Suprapubic skin (tissue), 4 donors: ENCODE measurements at regions not wholly inside any gene's neighbourhood (a gene's known extent, or its start where the extent isn't known, plus 50 kb on each side); places are given as distances from the start of the nearest gene placed in this dataset.
"Not testable (repeated sequence)": the region's sequence is repeated elsewhere in the genome, so short reads cannot be mapped to it uniquely, and the experiment has no call there.

Experiments
- DNase-seq, 2 donors: peaks; one replicate each; pipeline ENCODE4 v3.0.0-alpha.2; 2019; ENCODE audit warnings: low spot score in 2 of 2
- H3K27ac ChIP-seq: fragments of 200-600 bp; sonication (generic); one replicate; pipeline ENCODE4 v1.5.1; 2019
- H3K27me3 ChIP-seq: fragments of 200-600 bp; sonication (generic); one replicate; pipeline ENCODE4 v1.5.1; 2019
- H3K36me3 ChIP-seq: fragments of 200-600 bp; sonication (generic); one replicate; pipeline ENCODE4 v1.5.1; 2019
- H3K4me1 ChIP-seq: fragments of 200-600 bp; sonication (generic); one replicate; pipeline ENCODE4 v1.5.1; 2019
- H3K4me3 ChIP-seq: fragments of 200-600 bp; sonication (generic); one replicate; pipeline ENCODE4 v1.5.1; 2019; ENCODE audit warnings: mild to moderate bottlenecking
- H3K9me3 ChIP-seq: fragments of 200-600 bp; sonication (generic); one replicate; pipeline ENCODE4 v1.5.1; 2019
- EP300 ChIP-seq: sonication (generic); formaldehyde crosslinking; IDR thresholded peaks from one replicate; pipeline ENCODE4 v1.6.1; 2017; ENCODE audit warnings: antibody characterized with exemption
- POLR2A ChIP-seq, 2 donors: fragments of 450-650 bp; IDR thresholded peaks; one replicate each; pipeline ENCODE4 v1.6.1; 2017; ENCODE audit warnings: antibody characterized with exemption in 2 of 2, mild to moderate bottlenecking in 2 of 2, moderate library complexity in 2 of 2
- POLR2AphosphoS5 ChIP-seq, 3 donors: sonication (generic); formaldehyde crosslinking; IDR thresholded peaks; one replicate each; pipeline ENCODE4 v1.6.1; 2017; ENCODE audit warnings: antibody characterized with exemption in 3 of 3
- WGBS: methylation state at CpG from one replicate; pipeline ENCODE4 v1.1.5; 2018; 5-methylcytosine and 5-hydroxymethylcytosine counted together
- TF ChIP-seq, protein P1 (sequence below), 2 donors: fragments of 200-600 bp in 1 of 2; fragments of 450-650 bp in 1 of 2; sonication (generic) in 1 of 2; IDR thresholded peaks; one replicate each; pipeline ENCODE4 v1.5.1; 2016 to 2019; ENCODE audit warnings: antibody characterized with exemption in 2 of 2, mild to moderate bottlenecking in 1 of 2, moderate library complexity in 1 of 2

DNA sequence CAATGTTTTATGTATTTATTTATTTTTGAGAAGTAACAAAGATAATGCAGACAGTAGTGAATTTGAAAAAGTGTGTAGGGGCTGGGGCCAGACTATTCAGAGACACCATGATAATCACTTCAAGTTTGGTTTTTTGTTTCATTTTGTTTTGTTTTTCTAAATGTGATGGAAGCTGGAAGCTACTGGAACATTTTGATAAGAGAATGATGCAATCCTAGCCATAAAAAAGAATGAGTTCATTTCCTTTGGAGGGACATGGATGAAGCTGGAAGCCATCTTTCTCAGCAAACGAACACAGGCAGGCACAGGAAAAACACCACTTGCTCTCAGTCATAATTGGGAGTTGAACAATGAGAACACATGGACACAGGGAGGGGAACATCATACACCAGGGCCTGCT lies 706.6 kb upstream of the EPHA5 start:
- Histone ChIP-seq H3K9me3 (no peaks in the 10 kb centered on the region), H3K27ac (no peak overlapping the region), H3K36me3 (no peaks in the 10 kb centered on the region), H3K27me3 (no peaks in the 10 kb centered on the region), H3K4me3 (no peak overlapping the region), H3K4me1 (no peaks in the 10 kb centered on the region)
- DNase-seq = no peak
- WGBS = 26% methylated on average over 1 of the region's 1 CpG
- no peak for TF ChIP-seq POLR2AphosphoS5 (IDR thresholded peaks at IDR 0.05)
- no peak for TF ChIP-seq POLR2A (IDR thresholded peaks at IDR 0.05)
- TF ChIP-seq, protein P1, sequence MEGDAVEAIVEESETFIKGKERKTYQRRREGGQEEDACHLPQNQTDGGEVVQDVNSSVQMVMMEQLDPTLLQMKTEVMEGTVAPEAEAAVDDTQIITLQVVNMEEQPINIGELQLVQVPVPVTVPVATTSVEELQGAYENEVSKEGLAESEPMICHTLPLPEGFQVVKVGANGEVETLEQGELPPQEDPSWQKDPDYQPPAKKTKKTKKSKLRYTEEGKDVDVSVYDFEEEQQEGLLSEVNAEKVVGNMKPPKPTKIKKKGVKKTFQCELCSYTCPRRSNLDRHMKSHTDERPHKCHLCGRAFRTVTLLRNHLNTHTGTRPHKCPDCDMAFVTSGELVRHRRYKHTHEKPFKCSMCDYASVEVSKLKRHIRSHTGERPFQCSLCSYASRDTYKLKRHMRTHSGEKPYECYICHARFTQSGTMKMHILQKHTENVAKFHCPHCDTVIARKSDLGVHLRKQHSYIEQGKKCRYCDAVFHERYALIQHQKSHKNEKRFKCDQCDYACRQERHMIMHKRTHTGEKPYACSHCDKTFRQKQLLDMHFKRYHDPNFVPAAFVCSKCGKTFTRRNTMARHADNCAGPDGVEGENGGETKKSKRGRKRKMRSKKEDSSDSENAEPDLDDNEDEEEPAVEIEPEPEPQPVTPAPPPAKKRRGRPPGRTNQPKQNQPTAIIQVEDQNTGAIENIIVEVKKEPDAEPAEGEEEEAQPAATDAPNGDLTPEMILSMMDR (IDR thresholded peaks at IDR 0.05) = no peak
- no peak for TF ChIP-seq EP300

- H3K27me3 ChIP-seq = no peaks in the 10 kb centered on the region
- H3K4me3 ChIP-seq = no peak overlapping the region
- H3K9me3 ChIP-seq = no peaks in the 10 kb centered on the region
- no peaks in the 10 kb centered on the region for H3K36me3 ChIP-seq
- DNase-seq = no peak
- TF ChIP-seq EP300 = no peak
- TF ChIP-seq, protein P1 (IDR thresholded peaks at IDR 0.05) = no peak
- no peak for TF ChIP-seq POLR2A (IDR thresholded peaks at IDR 0.05)
- no peak for TF ChIP-seq POLR2AphosphoS5 (IDR thresholded peaks at IDR 0.05)
- H3K27ac ChIP-seq = no peak overlapping the region
- no peaks in the 10 kb centered on the region for H3K4me1 ChIP-seq
These were observed 706.1 kb upstream of the EPHA5 start for GRCh38 chr4:66376396-66376795.

- Histone ChIP-seq H3K9me3 (no peaks in the 10 kb centered on the region), H3K4me3 (no peak overlapping the region), H3K36me3 (no peaks in the 10 kb centered on the region), H3K4me1 (no peaks in the 10 kb centered on the region), H3K27me3 (no peaks in the 10 kb centered on the region), H3K27ac (no peak overlapping the region)
- TF ChIP-seq, protein P1 (IDR thresholded peaks at IDR 0.05) = no peak
- no peak for TF ChIP-seq EP300
- no peak for TF ChIP-seq POLR2A (IDR thresholded peaks at IDR 0.05)
- no peak for TF ChIP-seq POLR2AphosphoS5 (IDR thresholded peaks at IDR 0.05)
- no peak for DNase-seq
These were observed 703.0 kb upstream of the EPHA5 start for GRCh38 chr4:66373268-66373667.

DNA sequence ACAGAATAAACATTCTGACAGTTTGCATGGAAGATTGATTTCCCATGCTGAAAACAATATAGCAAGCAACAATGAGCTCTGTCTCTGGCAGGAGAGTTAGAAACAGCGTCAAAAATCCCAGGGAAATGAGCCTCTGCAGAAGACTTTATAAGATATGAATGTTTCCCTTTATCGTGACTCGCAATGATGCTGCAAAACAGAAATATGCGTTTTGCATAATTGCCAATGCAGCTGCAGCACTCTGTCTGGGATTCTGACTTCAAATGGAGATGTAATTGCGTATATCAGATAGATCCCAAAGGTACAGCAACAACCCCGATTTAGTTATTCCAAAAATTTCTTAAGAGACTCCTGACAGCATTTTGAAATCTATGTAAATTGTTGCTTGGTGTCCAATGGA lies 702.4 kb upstream of the EPHA5 start:
- Histone ChIP-seq H3K27me3 (no peaks in the 10 kb centered on the region), H3K36me3 (no peaks in the 10 kb centered on the region), H3K4me3 (no peak overlapping the region), H3K27ac (no peak overlapping the region), H3K9me3 (no peaks in the 10 kb centered on the region), H3K4me1 (no peaks in the 10 kb centered on the region)
- DNase-seq = no peak
- TF ChIP-seq POLR2AphosphoS5 (IDR thresholded peaks at IDR 0.05) = no peak
- TF ChIP-seq, protein P1 (IDR thresholded peaks at IDR 0.05) = no peak
- no peak for TF ChIP-seq EP300
- no peak for TF ChIP-seq POLR2A (IDR thresholded peaks at IDR 0.05)
- WGBS = 83% methylated on average over 6 of the region's 6 CpGs

DNA sequence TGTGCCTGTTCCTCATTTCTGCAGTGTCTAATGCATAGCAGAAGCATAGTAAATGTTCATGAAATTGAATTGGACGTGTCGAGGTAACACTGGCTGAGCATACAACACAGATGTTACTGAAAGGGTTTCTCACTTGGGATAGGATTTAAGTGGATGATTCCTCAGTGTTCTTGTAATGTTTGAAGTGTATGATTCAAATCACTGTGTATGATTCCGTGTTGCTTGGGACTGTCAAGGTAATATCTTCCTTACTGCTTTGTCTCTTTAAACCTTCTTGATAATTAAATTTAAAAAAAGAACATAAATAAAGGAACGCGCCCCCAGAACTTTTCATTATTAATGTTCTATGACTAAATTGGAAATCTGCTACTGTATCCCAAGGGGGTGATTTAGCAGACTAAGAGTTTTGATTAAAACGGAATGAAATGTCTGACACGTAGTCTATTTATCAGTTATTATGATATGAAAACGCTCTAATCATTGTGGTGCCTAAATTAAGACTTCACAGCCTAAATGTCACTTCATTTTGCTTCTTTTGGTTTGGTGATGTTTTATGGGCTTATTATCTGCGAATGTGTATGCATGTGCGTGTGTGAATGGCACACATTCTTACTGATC lies 696.9 kb upstream of the EPHA5 start:
- 80% methylated on average over 10 of the region's 10 CpGs for WGBS
- H3K36me3 ChIP-seq = no peaks in the 10 kb centered on the region
- H3K4me3 ChIP-seq = no peak overlapping the region
- no peaks in the 10 kb centered on the region for H3K4me1 ChIP-seq
- no peaks in the 10 kb centered on the region for H3K9me3 ChIP-seq
- no peaks in the 10 kb centered on the region for H3K27me3 ChIP-seq
- no peak for DNase-seq
- no peak overlapping the region for H3K27ac ChIP-seq
- no peak for TF ChIP-seq POLR2AphosphoS5 (IDR thresholded peaks at IDR 0.05)
- no peak for TF ChIP-seq POLR2A (IDR thresholded peaks at IDR 0.05)
- TF ChIP-seq EP300 = no peak
- TF ChIP-seq, protein P1 (IDR thresholded peaks at IDR 0.05) = no peak

DNA sequence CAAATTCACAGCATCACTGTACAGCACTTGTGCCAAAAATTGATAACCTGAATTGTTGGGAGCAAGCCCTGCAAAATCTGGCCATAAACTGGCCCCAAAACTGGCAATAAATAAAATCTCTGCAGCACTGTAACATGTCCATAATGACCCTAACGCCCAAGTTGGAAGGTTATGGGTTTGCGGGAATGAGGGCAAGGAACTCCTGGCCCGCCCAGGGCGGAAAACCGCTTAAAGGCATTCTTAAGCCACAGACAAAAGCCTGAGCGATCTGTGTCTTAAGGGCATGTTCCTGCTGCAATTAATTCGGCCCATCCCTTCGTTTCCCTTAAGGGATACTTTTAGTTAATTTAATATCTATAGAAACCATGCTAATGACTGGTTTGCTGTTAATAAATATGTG lies 690.1 kb upstream of the EPHA5 start:
- H3K9me3 ChIP-seq, H3K36me3 ChIP-seq, H3K27me3 ChIP-seq, H3K27ac ChIP-seq, H3K4me1 ChIP-seq, H3K4me3 ChIP-seq, DNase-seq: not testable (repeated sequence)
- 76% methylated on average over 8 of the region's 8 CpGs for WGBS
